ENCODE measurements at regions not wholly inside any gene's neighbourhood (a gene's known extent, or its start where the extent isn't known, plus 50 kb on each side); places are given as distances from the start of the nearest gene placed in this dataset.

DNA sequence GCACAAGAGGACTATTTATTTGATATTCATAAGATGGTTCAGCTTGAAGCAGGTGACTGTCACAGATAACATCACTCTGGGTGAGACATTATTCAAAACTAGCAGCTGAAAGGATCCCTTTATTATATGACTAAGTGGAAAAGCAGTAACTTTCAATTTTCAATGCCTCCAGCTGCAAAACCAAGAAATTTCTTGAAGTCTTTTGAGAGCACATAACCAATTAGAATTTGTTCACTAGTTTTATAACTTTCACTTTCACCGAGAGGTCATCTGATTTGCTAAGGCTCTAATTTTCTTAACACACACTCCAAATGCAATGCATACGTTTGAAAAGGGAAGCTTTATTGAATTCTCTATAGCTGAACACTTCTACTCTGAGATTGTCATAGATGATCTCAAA lies 88.6 kb upstream of the KLF14 start:
- TF ChIP-seq CTCF (IDR thresholded peaks at IDR 0.05 in 2 of 3, conservative IDR thresholded peaks at IDR 0.05 in 1 of 3; ENCODE audit: borderline replicate concordance in 1 of 3, insufficient read depth in 1 of 3, low read depth in 2 of 3, low read length in 2 of 3), result no peak
- no peak for TF ChIP-seq RAD21 (IDR thresholded peaks at IDR 0.05; ENCODE audit: low read depth)
- TF ChIP-seq ZNF274 (IDR thresholded peaks at IDR 0.05; ENCODE audit: low read depth, low read length), result no peak
- no peak for TF ChIP-seq JUND (IDR thresholded peaks at IDR 0.05)
- no peak for TF ChIP-seq ZFX (IDR thresholded peaks at IDR 0.05)
- no peak for TF ChIP-seq POLR2A (IDR thresholded peaks at IDR 0.05; ENCODE audit: borderline replicate concordance, extremely low read depth, insufficient read depth, insufficient read length)
- no peak for TF ChIP-seq SP1 (IDR thresholded peaks at IDR 0.05; ENCODE audit: low read depth)
- TF ChIP-seq SRF (IDR thresholded peaks at IDR 0.05; ENCODE audit: low read depth), result no peak
- no peak for TF ChIP-seq ELF1 (IDR thresholded peaks at IDR 0.05; ENCODE audit: borderline replicate concordance, low read depth)
- no peak for TF ChIP-seq EZH2 (IDR thresholded peaks at IDR 0.05)
